ENCODE measurements at regions not wholly inside any gene's neighbourhood (a gene's known extent, or its start where the extent isn't known, plus 50 kb on each side); places are given as distances from the start of the nearest gene placed in this dataset.

GRCh38 chr1:79785964-79786363 is 779.4 kb upstream of the ADGRL4 start:
- TF ChIP-seq CTCF (IDR thresholded peaks at IDR 0.05): no peak
- TF ChIP-seq POLR2A (IDR thresholded peaks at IDR 0.05): no peak
- no peak for TF ChIP-seq POLR2AphosphoS5 (IDR thresholded peaks at IDR 0.05)

All from breast epithelium (tissue), 3 donors.